Liver (tissue), 8 donors: ENCODE measurements at regions not wholly inside any gene's neighbourhood (a gene's known extent, or its start where the extent isn't known, plus 50 kb on each side); places are given as distances from the start of the nearest gene placed in this dataset.

Experiments
- DNase-seq: peaks from one replicate; pipeline ENCODE4 v3.0.0-alpha.2; 2017; ENCODE audit warnings: low spot score
- H3K27ac ChIP-seq, 2 donors: one replicate each; pipeline ENCODE4 v1.7.0; 2013; ENCODE audit warnings: inconsistent platforms in 2 of 2, low read length in 2 of 2, control low read depth in 1 of 2, low read depth in 1 of 2, mild to moderate bottlenecking in 1 of 2
- H3K27me3 ChIP-seq, 4 donors: one replicate each; pipeline versions ENCODE4 v1.6.1 to v1.7.0; 2013; ENCODE audit warnings: low read length in 3 of 4, inconsistent platforms in 1 of 4, mild to moderate bottlenecking in 1 of 4, moderate library complexity in 1 of 4; ENCODE audit not compliant: control insufficient read depth in 4 of 4, insufficient read depth in 4 of 4
- H3K36me3 ChIP-seq, 4 donors: one replicate each; pipeline versions ENCODE4 v1.6.1 to v1.7.0; 2013; ENCODE audit warnings: low read length in 3 of 4, mild to moderate bottlenecking in 3 of 4, low read depth in 1 of 4, moderate library complexity in 1 of 4; ENCODE audit not compliant: control insufficient read depth in 4 of 4, insufficient read depth in 3 of 4
- H3K4me1 ChIP-seq, 4 donors: one replicate each; pipeline versions ENCODE4 v1.6.1 to v1.7.0; 2013; ENCODE audit warnings: low read length in 3 of 4, mild to moderate bottlenecking in 3 of 4, moderate library complexity in 1 of 4; ENCODE audit not compliant: control insufficient read depth in 4 of 4, insufficient read depth in 4 of 4
- H3K4me3 ChIP-seq, 3 donors: one replicate each; pipeline versions ENCODE4 v1.6.1 to v1.7.0; 2013; ENCODE audit warnings: low read length in 3 of 3, control low read depth in 1 of 3, low read depth in 1 of 3, mild to moderate bottlenecking in 1 of 3
- H3K9ac ChIP-seq, 2 donors: one replicate each; pipeline ENCODE4 v1.7.0; 2013; ENCODE audit warnings: low read length in 2 of 2, mild to moderate bottlenecking in 2 of 2, moderate library complexity in 2 of 2, control low read depth in 1 of 2, low read depth in 1 of 2
- H3K9me3 ChIP-seq, 4 donors: one replicate each; pipeline versions ENCODE4 v1.6.1 to v1.7.0; 2013; ENCODE audit warnings: low read length in 3 of 4; ENCODE audit not compliant: control insufficient read depth in 4 of 4
- ATF3 ChIP-seq: IDR thresholded peaks from 2 replicates; pipeline ENCODE4 v1.6.1; 2016; ENCODE audit warnings: antibody characterized with exemption
- EGR1 ChIP-seq, 2 donors: IDR thresholded peaks; 2 replicates each; pipeline ENCODE4 v1.6.1; 2016 to 2018; ENCODE audit warnings: antibody characterized with exemption in 2 of 2, low read depth in 2 of 2
- FOXA1 ChIP-seq: IDR thresholded peaks from 2 replicates; pipeline ENCODE4 v1.6.1; 2016; ENCODE audit warnings: antibody characterized with exemption
- FOXA2 ChIP-seq: IDR thresholded peaks from 2 replicates; pipeline ENCODE4 v1.6.1; 2016; ENCODE audit warnings: antibody characterized with exemption
- GABPA ChIP-seq, 2 donors: IDR thresholded peaks in 1 of 2; conservative IDR thresholded peaks in 1 of 2; 2 replicates each; pipeline ENCODE4 v1.6.1; 2016; ENCODE audit warnings: antibody characterized with exemption in 2 of 2, mild to moderate bottlenecking in 1 of 2, moderate library complexity in 1 of 2
- HNF4A ChIP-seq, 2 donors: conservative IDR thresholded peaks; 2 replicates each; pipeline ENCODE4 v1.6.1; 2016; ENCODE audit warnings: antibody characterized with exemption in 2 of 2, mild to moderate bottlenecking in 2 of 2
- HNF4G ChIP-seq: IDR thresholded peaks from 2 replicates; pipeline ENCODE4 v1.6.1; 2016; ENCODE audit warnings: antibody characterized with exemption
- JUND ChIP-seq, 2 donors: IDR thresholded peaks; 2 replicates each; pipeline ENCODE4 v1.6.1; 2016; ENCODE audit warnings: antibody characterized with exemption in 2 of 2
- MAX ChIP-seq: IDR thresholded peaks from 2 replicates; pipeline ENCODE4 v1.6.1; 2016; ENCODE audit warnings: antibody characterized with exemption
- NR2F2 ChIP-seq: IDR thresholded peaks from 2 replicates; pipeline ENCODE4 v1.6.1; 2016; ENCODE audit warnings: antibody characterized with exemption
- RAD21 ChIP-seq, 2 donors: IDR thresholded peaks; 2 replicates each; pipeline ENCODE4 v1.6.1; 2016; ENCODE audit warnings: antibody characterized with exemption in 2 of 2, mild to moderate bottlenecking in 2 of 2
- REST ChIP-seq: IDR thresholded peaks from 2 replicates; pipeline ENCODE4 v1.6.1; 2016; ENCODE audit warnings: antibody characterized with exemption, mild to moderate bottlenecking
- RXRA ChIP-seq, 2 donors: IDR thresholded peaks; 2 replicates each; pipeline ENCODE4 v1.6.1; 2017 to 2018; ENCODE audit warnings: antibody characterized with exemption in 2 of 2, mild to moderate bottlenecking in 1 of 2
- SP1 ChIP-seq: IDR thresholded peaks from 2 replicates; pipeline ENCODE4 v1.6.1; 2018; ENCODE audit warnings: antibody characterized with exemption, mild to moderate bottlenecking
- TAF1 ChIP-seq: conservative IDR thresholded peaks from 2 replicates; pipeline ENCODE4 v1.6.1; 2016; ENCODE audit warnings: antibody characterized with exemption, mild to moderate bottlenecking
- YY1 ChIP-seq: IDR thresholded peaks from 2 replicates; pipeline ENCODE4 v1.6.1; 2016; ENCODE audit warnings: antibody characterized with exemption, mild to moderate bottlenecking
- WGBS: extraction: QIAGEN DNeasy Blood & Tissue Kit; methylation state at CpG from one replicate; pipeline ENCODE4 v1.1.7; 2013; 5-methylcytosine and 5-hydroxymethylcytosine counted together
- TF ChIP-seq, protein P1 (sequence below): fragments of 150-350 bp; IDR thresholded peaks from 2 replicates; pipeline ENCODE4 v1.5.1; 2017; ENCODE audit warnings: improper control_type of control experiment, low read depth, low read length; ENCODE audit not compliant: missing input control
- TF ChIP-seq, protein P2 (sequence below): IDR thresholded peaks from 2 replicates; pipeline ENCODE4 v1.6.1; 2016; ENCODE audit warnings: antibody characterized with exemption
- donor health status: healthy.
- donor health status: healthy.
- donor health status: healthy.
- donor health status: healthy.
- donor health status: healthy.

- Histone ChIP-seq H3K4me3 (no peak overlapping the region), H3K9me3 (peaks cover 0 to 3% (median under 1%) of the 10 kb centered on the region in 4 donors), H3K4me1 (no peaks in the 10 kb centered on the region), H3K36me3 (no peaks in the 10 kb centered on the region), H3K27ac (no peak overlapping the region), H3K9ac (no peak overlapping the region), H3K27me3 (peaks cover 0 to 4% (median 0%) of the 10 kb centered on the region in 4 donors)
- 87% methylated on average over 3 of the region's 3 CpGs for WGBS
- TF ChIP-seq, protein P1, sequence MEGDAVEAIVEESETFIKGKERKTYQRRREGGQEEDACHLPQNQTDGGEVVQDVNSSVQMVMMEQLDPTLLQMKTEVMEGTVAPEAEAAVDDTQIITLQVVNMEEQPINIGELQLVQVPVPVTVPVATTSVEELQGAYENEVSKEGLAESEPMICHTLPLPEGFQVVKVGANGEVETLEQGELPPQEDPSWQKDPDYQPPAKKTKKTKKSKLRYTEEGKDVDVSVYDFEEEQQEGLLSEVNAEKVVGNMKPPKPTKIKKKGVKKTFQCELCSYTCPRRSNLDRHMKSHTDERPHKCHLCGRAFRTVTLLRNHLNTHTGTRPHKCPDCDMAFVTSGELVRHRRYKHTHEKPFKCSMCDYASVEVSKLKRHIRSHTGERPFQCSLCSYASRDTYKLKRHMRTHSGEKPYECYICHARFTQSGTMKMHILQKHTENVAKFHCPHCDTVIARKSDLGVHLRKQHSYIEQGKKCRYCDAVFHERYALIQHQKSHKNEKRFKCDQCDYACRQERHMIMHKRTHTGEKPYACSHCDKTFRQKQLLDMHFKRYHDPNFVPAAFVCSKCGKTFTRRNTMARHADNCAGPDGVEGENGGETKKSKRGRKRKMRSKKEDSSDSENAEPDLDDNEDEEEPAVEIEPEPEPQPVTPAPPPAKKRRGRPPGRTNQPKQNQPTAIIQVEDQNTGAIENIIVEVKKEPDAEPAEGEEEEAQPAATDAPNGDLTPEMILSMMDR, result no peak
- TF ChIP-seq ATF3 (no peak), FOXA1 (no peak), TAF1 (no peak), JUND (IDR thresholded peaks at IDR 0.05) (no peak), REST (no peak), YY1 (no peak), SP1 (no peak), NR2F2 (no peak), FOXA2 (no peak), HNF4A (conservative IDR thresholded peaks at IDR 0.05) (no peak), GABPA (IDR thresholded peaks at IDR 0.05 in 1 of 2, conservative IDR thresholded peaks at IDR 0.05 in 1 of 2) (no peak), RXRA (IDR thresholded peaks at IDR 0.05) (no peak), MAX (no peak), RAD21 (IDR thresholded peaks at IDR 0.05) (no peak), HNF4G (no peak), EGR1 (IDR thresholded peaks at IDR 0.05; ENCODE audit: low read depth in 2 of 2) (no peak)
- TF ChIP-seq, protein P2, sequence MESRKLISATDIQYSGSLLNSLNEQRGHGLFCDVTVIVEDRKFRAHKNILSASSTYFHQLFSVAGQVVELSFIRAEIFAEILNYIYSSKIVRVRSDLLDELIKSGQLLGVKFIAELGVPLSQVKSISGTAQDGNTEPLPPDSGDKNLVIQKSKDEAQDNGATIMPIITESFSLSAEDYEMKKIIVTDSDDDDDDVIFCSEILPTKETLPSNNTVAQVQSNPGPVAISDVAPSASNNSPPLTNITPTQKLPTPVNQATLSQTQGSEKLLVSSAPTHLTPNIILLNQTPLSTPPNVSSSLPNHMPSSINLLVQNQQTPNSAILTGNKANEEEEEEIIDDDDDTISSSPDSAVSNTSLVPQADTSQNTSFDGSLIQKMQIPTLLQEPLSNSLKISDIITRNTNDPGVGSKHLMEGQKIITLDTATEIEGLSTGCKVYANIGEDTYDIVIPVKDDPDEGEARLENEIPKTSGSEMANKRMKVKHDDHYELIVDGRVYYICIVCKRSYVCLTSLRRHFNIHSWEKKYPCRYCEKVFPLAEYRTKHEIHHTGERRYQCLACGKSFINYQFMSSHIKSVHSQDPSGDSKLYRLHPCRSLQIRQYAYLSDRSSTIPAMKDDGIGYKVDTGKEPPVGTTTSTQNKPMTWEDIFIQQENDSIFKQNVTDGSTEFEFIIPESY, result no peak
- no peak for DNase-seq
Measured at GRCh38 chr13:31060220-31060619, 101.5 kb downstream of the HSPH1 start.
